T-helper 1 cell treated with Interleukin-12 subunit alpha and Interleukin-12 subunit beta and Interleukin-4 antibody, amounts not matched to agents 30 ng/mL and 1 ng/mL, for 36 hours (primary cell): ENCODE measurements at regions not wholly inside any gene's neighbourhood (a gene's known extent, or its start where the extent isn't known, plus 50 kb on each side); places are given as distances from the start of the nearest gene placed in this dataset.

Experiments
- intact Hi-C: fragments of 100-400 bp; cut with micrococcal nuclease; formaldehyde crosslinking; loops from one replicate; pipeline ENCODE4 v1.15.1; 2024

DNA sequence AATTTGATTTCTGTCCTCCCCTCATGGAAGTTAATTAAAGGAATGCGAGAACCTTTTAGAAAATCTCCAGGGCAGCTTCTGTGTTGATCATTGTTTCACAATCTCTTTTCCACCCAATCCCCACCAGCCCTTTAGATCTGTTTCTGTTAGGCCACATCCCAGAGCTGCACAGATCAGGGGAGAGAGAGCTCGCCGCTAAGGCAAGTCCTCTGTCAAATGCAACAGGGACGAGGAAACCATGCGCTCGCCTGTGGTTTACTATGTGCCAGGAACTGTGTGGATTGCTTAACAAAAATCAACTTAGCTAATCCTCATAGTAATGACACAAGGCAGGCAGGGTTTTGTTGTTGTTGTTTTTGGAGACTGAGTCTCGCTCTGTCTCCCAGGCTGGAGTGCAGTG lies 115.4 kb downstream of the SALL1 start:
- intact Hi-C loops = no loop called here

- intact Hi-C loops = no loop called here
Observed at GRCh38 chr16:51035110-51035498, 116.0 kb downstream of the SALL1 start.

- intact Hi-C loops = no loop called here
Observed at GRCh38 chr16:51034481-51035109, 116.5 kb downstream of the SALL1 start.

GRCh38 chr16:51031598-51031997 lies 119.5 kb downstream of the SALL1 start:
- intact Hi-C loops = no loop called here

GRCh38 chr16:51030516-51030915 lies 120.6 kb downstream of the SALL1 start:
- intact Hi-C loops = no loop called here

DNA sequence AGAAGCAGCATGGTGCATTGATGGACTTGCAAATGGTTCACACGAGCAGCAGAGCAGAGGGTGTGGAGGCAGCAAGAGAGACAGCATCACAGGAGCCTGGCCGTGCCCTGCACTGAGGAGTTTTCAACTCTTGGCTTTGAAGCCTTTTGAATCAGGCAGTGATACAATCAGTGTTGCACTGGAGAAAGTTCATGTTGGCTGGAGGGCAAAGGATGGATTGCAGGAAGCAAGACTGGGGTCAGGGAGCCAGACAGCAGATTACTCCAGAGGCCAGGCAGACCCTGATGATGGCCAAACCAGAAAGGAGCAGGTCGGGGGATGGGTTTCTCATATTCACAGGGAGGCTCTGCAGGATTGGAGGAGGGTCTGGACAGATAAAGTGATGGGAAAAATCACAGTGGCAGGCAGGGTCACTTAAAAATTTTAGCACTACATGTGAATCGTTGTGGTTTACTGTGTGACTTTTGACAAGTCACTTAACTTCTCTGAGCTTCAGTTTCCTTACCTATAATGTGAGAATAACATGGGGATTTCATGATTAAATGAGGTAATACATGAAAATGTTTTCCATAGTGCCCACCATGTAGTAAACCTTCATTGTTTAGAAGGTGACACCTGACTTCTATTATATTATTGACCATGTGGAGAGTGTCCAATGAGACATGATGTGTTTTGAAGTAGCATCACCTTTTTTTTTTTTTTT lies 125.3 kb downstream of the SALL1 start:
- intact Hi-C loops = no loop called here

DNA sequence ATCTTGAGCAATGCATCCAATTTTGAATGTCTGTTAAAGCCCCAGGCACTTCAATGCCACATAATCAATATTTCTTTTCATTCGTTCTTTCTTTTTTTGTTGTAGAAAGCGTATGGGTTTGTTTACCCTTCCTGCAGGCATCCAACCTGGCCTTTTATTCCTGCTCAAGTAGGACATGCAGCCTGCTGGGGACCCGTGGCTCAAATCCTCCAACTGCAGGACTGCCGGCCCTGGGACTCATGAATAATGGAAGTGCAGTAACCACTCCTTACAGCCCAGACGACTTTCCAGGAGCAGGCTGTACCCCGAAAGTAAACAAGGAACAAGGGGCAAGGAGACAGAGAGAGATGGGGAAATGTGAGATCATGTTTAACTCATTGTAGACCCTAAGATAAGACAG lies 126.4 kb downstream of the SALL1 start:
- intact Hi-C loops = no loop called here

DNA sequence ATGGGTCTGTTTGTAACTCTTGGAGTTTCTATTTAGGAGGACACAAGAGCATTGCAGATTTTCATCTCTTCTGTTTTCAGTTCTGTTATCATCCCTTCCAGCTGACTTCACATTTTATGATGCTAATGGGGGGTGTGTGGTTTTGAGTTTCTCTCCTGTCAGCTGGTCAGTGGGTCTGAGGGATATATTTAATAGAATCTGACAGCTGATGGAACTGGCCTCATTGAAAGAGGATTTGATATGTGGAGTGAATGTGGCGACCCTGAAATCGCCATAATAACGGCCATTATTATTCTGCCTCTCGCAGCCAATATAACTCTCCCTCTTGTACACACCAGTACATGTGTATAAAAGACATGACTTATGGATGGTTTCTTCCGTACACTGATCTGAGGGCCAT lies 128.1 kb downstream of the SALL1 start:
- intact Hi-C loops = no loop called here

DNA sequence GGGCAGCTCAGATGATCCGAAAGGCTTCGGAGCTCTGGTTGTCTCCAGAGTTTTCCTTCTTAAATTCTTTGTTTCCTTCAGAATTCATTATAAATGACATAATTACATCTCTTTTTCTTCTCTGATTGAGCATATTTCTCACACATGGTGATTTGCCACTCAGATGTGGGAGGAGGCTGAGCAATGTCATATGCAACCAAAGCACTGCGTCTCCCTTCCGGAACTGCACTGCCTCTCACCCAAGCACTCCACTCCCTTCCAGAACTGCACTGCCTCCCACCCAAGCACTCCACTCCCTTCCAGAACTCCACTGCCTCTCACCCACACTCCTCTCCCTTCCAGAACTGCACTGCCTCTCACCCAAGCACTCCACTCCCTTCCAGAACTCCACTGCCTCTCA lies 131.5 kb downstream of the SALL1 start:
- intact Hi-C loops = no loop called here

DNA sequence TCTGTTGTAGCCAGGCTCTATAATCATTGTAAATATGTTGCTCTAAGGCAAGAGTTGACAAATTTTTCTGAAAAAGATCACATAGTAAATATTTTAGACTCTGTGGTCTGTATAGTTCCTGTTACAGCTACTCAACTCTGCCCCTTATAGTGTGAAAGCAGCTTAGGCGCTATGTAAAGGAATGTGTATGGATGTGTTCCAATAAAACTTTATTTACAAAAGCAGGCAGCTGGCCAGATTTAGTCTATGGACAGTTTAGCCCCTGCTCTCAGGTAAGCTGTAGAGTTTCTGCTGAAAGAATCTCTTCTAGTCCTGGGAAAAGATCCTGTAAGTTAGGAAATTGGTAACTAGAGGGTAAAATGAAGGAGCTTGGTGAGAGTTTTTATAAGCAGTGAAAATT lies 133.1 kb downstream of the SALL1 start:
- intact Hi-C loops = no loop called here

- intact Hi-C loops = no loop called here
Observed at GRCh38 chr16:51012396-51012795, 138.7 kb downstream of the SALL1 start.

- intact Hi-C loops = no loop called here
Observed at GRCh38 chr16:51010817-51011216, 140.3 kb downstream of the SALL1 start.

- intact Hi-C loops = no loop called here
Observed at GRCh38 chr16:51009813-51010212, 141.3 kb downstream of the SALL1 start.

DNA sequence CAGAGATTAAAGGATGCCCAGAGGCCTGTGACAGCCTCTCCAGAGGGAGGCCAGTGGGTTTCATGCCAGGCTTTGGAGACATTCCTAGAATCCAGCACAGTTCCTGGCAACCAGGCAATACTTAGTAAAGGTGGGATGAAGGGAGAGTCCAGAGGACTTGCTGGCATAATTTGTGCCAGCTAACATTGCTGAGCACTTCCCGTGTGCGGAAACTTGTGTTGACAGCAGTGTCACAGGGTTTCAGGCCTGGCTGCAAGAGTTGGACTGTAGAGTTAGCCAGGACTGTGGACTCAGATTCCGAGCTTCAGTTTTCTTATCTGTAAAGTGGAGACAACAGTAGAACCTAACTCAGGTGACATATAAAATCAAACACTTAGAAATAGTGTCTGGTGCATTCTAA lies 141.7 kb downstream of the SALL1 start:
- intact Hi-C loops = no loop called here

DNA sequence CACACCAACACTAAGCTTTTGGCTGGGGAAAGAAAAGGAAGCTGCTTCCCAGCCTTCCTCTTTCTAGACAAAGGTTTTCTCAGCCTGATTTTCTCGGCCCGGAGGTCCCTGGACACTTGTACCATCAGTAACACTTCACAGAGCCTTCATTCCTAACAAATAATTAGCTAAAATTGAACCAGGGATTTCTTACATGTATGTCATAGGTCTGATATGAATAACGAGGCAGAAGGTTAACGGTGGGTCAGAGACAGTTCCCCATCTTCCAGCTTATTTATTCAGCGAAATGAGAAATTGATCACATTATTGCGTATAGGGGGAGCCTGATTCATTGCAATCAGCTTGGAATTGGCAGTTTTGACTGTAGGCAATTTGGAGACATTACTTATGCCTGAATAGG lies 142.5 kb downstream of the SALL1 start:
- intact Hi-C loops = no loop called here

- intact Hi-C loops = no loop called here
Observed at GRCh38 chr16:51008037-51008436, 143.0 kb downstream of the SALL1 start.

- intact Hi-C loops = no loop called here
Observed at GRCh38 chr16:51003850-51004566, 147.1 kb downstream of the SALL1 start.

DNA sequence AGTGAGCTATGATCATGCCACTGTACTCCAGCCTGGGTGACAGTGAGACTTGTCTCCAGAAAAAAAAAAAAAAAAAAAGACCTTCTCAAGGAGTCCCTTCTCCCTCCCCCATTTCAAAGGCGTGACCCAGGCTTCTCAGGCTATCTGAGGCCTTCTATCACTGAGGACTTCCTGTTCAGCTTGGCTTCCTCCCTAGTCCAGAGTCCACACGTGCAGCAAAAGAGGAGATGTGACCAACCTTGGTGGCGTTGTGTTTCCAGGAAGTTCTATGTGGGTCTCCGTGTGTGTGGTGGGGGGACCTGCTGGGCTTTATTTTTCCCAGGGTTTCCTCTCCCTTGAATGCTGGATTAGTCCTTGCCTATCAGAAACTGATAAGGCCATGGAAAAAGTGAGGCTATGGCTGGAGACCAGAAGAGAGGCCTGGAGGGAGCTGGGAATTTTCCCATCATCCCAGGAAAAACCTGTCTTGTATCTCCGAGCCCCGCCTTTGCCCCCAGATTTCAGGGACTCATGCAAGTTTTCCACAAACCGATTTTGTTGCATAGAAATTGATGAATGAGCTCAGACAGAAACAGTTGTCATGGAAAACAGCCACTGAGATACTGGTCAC lies 148.1 kb downstream of the SALL1 start:
- intact Hi-C loops = no loop called here

GRCh38 chr16:50999181-50999580 lies 151.9 kb downstream of the SALL1 start:
- intact Hi-C loops = no loop called here

- intact Hi-C loops = no loop called here
Observed at GRCh38 chr16:50998411-50998810, 152.7 kb downstream of the SALL1 start.

DNA sequence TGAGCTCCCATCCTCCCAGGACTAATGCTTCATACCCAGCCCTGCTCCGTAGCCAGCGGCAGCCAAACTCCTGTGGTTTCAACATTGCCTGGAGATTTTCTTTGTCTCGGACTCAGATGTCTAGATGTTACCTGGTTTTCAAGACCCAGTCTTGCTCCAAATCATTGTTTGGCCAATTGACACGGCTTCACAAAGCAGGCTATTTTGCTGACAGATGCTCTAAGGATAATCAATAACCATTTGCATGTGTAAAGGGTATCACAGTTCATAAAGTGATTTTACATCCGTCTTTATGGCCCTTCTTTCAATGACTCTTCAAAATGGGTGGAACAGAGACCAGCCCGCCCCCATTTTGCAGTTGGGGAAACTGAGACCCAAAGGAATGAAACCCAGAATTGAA lies 153.4 kb downstream of the SALL1 start:
- intact Hi-C loops = no loop called here

- intact Hi-C loops = no loop called here
Observed at GRCh38 chr16:50996830-50997186, 154.3 kb downstream of the SALL1 start.
